ENCODE measurements at regions not wholly inside any gene's neighbourhood (a gene's known extent, or its start where the extent isn't known, plus 50 kb on each side); places are given as distances from the start of the nearest gene placed in this dataset.

DNA sequence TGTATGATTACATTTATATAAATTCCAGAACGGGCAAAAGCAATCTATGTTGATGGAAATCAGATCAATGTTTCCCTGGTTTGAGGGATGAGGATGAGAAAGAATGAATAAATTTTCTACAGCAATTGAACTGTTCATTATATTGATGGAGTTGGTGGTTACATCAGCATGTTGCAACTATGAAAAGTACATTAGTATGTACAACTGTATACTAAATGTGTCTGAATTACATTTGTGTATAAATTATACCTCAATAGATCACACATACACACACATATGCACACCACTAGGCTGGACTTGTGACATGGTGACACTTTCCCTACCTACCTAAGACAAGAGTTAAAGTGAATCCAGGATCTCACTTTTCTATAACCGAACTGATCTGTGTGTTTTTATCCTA, 608.0 kb downstream of the CDH11 start:
- TF ChIP-seq POLR2AphosphoS5 (IDR thresholded peaks at IDR 0.05; ENCODE audit: low read depth, low read length) = no peak
- no peak for TF ChIP-seq TAF1 (IDR thresholded peaks at IDR 0.05; ENCODE audit: borderline replicate concordance, insufficient read depth, low read length)
- TF ChIP-seq, protein P1, sequence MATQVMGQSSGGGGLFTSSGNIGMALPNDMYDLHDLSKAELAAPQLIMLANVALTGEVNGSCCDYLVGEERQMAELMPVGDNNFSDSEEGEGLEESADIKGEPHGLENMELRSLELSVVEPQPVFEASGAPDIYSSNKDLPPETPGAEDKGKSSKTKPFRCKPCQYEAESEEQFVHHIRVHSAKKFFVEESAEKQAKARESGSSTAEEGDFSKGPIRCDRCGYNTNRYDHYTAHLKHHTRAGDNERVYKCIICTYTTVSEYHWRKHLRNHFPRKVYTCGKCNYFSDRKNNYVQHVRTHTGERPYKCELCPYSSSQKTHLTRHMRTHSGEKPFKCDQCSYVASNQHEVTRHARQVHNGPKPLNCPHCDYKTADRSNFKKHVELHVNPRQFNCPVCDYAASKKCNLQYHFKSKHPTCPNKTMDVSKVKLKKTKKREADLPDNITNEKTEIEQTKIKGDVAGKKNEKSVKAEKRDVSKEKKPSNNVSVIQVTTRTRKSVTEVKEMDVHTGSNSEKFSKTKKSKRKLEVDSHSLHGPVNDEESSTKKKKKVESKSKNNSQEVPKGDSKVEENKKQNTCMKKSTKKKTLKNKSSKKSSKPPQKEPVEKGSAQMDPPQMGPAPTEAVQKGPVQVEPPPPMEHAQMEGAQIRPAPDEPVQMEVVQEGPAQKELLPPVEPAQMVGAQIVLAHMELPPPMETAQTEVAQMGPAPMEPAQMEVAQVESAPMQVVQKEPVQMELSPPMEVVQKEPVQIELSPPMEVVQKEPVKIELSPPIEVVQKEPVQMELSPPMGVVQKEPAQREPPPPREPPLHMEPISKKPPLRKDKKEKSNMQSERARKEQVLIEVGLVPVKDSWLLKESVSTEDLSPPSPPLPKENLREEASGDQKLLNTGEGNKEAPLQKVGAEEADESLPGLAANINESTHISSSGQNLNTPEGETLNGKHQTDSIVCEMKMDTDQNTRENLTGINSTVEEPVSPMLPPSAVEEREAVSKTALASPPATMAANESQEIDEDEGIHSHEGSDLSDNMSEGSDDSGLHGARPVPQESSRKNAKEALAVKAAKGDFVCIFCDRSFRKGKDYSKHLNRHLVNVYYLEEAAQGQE (IDR thresholded peaks at IDR 0.05; ENCODE audit: insufficient read depth in 1 of 2, low read depth in 2 of 2, low read length in 2 of 2) = no peak
- TF ChIP-seq FOXP2 (optimal IDR thresholded peaks at IDR 0.05; ENCODE audit: borderline replicate concordance, extremely low read depth, extremely low read length, insufficient read depth) = no peak

Data from PFSK-1 (cell line).